ENCODE measurements at regions not wholly inside any gene's neighbourhood (a gene's known extent, or its start where the extent isn't known, plus 50 kb on each side); places are given as distances from the start of the nearest gene placed in this dataset.
A peak's percentile ranks its signal among the peaks of the same experiment; 100 is the strongest.

GRCh38 chr20:22350624-22351023 is 233.7 kb downstream of the FOXA2 start:
- ATAC-seq (no peak), DNase-seq (ENCODE audit: missing footprints) (no peak)
- intact Hi-C loops (cut with DNase I) = no loop called here

GRCh38 chr20:22348010-22348409 is 236.4 kb downstream of the FOXA2 start:
- ATAC-seq (no peak), DNase-seq (ENCODE audit: missing footprints) (no peak)
- intact Hi-C loops (cut with DNase I) = loop anchor here (10.0 kb wide), 1 partner anchor 1097 kb away; no protein-coding TSS in a partner anchor

- intact Hi-C loops (cut with DNase I) = loop anchor here (10.0 kb wide), 1 partner anchor 1098 kb away; no protein-coding TSS in a partner anchor
- ATAC-seq (no peak), DNase-seq (ENCODE audit: missing footprints) (no peak)
Observed at GRCh38 chr20:22346716-22347115, 237.7 kb downstream of the FOXA2 start.

- intact Hi-C loops (cut with DNase I) = loop anchor here (10.0 kb wide), 1 partner anchor 1101 kb away; no protein-coding TSS in a partner anchor
- ATAC-seq (no peak), DNase-seq (ENCODE audit: missing footprints) (no peak)
Observed at GRCh38 chr20:22343612-22344011, 240.8 kb downstream of the FOXA2 start.

GRCh38 chr20:22342410-22342809 is 242.0 kb downstream of the FOXA2 start:
- intact Hi-C loops (cut with DNase I) = loop anchor here (10.0 kb wide), 1 partner anchor 1102 kb away; no protein-coding TSS in a partner anchor
- ATAC-seq = no peak
- no peak for DNase-seq (ENCODE audit: missing footprints)

GRCh38 chr20:22341508-22341907 is 242.9 kb downstream of the FOXA2 start:
- DNase-seq (ENCODE audit: missing footprints) = no peak
- no peak for ATAC-seq
- intact Hi-C loops (cut with DNase I) = loop anchor here (10.0 kb wide), 1 partner anchor 1103 kb away; no protein-coding TSS in a partner anchor

GRCh38 chr20:22339946-22340345 is 244.4 kb downstream of the FOXA2 start:
- intact Hi-C loops (cut with DNase I) = loop anchor here (1.0 to 10.0 kb wide), 3 partner anchors 344 to 1105 kb away; no protein-coding TSS in a partner anchor
- DNase-seq (ENCODE audit: missing footprints) (no peak), ATAC-seq (no peak)

GRCh38 chr20:22339091-22339881 is 245.1 kb downstream of the FOXA2 start:
- no peak for DNase-seq (ENCODE audit: missing footprints)
- intact Hi-C loops (cut with DNase I) = loop anchor here (1.0 to 5.0 kb wide), 2 partner anchors 345 to 1008 kb away; no protein-coding TSS in a partner anchor
- ATAC-seq = no peak

GRCh38 chr20:22338140-22338708 is 246.1 kb downstream of the FOXA2 start:
- ATAC-seq (no peak), DNase-seq (ENCODE audit: missing footprints) (no peak)
- intact Hi-C loops (cut with DNase I) = loop anchor here (5.0 kb wide), 1 partner anchor 1009 kb away; no protein-coding TSS in a partner anchor

- no peak for DNase-seq (ENCODE audit: missing footprints)
- intact Hi-C loops (cut with DNase I) = loop anchor here (5.0 kb wide), 1 partner anchor 1012 kb away; no protein-coding TSS in a partner anchor
- ATAC-seq = no peak
Observed at GRCh38 chr20:22335210-22335609, 249.2 kb downstream of the FOXA2 start.

- intact Hi-C loops (cut with DNase I) = no loop called here
- no peak for DNase-seq (ENCODE audit: missing footprints)
- peak; percentile 78 for ATAC-seq
Observed at GRCh38 chr20:22333885-22334545, 250.4 kb downstream of the FOXA2 start.

GRCh38 chr20:22324505-22324904 is 259.9 kb downstream of the FOXA2 start:
- intact Hi-C loops (cut with DNase I) = no loop called here
- DNase-seq (ENCODE audit: missing footprints) (no peak), ATAC-seq (no peak)

GRCh38 chr20:22322513-22322912 is 261.9 kb downstream of the FOXA2 start:
- no peak for ATAC-seq
- no peak for DNase-seq (ENCODE audit: missing footprints)
- intact Hi-C loops (cut with DNase I) = no loop called here

GRCh38 chr20:22321191-22321590 is 263.2 kb downstream of the FOXA2 start:
- intact Hi-C loops (cut with DNase I) = no loop called here
- DNase-seq (ENCODE audit: missing footprints) (no peak), ATAC-seq (no peak)

- ATAC-seq = no peak
- no peak for DNase-seq (ENCODE audit: missing footprints)
- intact Hi-C loops (cut with DNase I) = no loop called here
Observed at GRCh38 chr20:22320245-22320915, 264.0 kb downstream of the FOXA2 start.

GRCh38 chr20:22315771-22316170 is 268.6 kb downstream of the FOXA2 start:
- DNase-seq (ENCODE audit: missing footprints) (no peak), ATAC-seq (no peak)
- intact Hi-C loops (cut with DNase I) = no loop called here

GRCh38 chr20:22315073-22315472 is 269.3 kb downstream of the FOXA2 start:
- intact Hi-C loops (cut with DNase I) = no loop called here
- DNase-seq (ENCODE audit: missing footprints) (no peak), ATAC-seq (no peak)

GRCh38 chr20:22312744-22313346 is 271.5 kb downstream of the FOXA2 start:
- DNase-seq (ENCODE audit: missing footprints) (no peak), ATAC-seq (no peak)
- intact Hi-C loops (cut with DNase I) = no loop called here

- DNase-seq (ENCODE audit: missing footprints) = no peak
- intact Hi-C loops (cut with DNase I) = no loop called here
- no peak for ATAC-seq
Observed at GRCh38 chr20:22308934-22309333, 275.4 kb downstream of the FOXA2 start.

All from Right ventricle myocardium inferior (tissue), 1 donor.